ENCODE measurements at regions not wholly inside any gene's neighbourhood (a gene's known extent, or its start where the extent isn't known, plus 50 kb on each side); places are given as distances from the start of the nearest gene placed in this dataset.

DNA sequence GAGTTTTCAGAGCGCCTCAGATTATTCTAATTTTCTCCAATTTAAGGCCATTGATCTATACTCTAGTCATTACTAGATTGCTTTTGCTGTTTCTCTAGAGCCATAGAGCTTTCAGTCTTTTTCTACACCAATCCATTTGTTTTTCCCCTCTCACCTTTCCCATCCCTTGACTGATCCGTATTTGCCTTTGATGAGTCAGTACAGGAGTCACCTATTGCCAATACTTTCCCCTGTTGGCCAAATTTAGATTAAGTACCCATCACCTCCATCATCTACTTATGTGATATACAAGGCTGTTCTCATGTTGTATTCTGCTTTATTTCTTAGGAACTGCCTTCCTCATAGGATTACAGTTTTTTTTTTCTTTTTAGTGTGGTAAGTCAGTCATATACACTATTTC lies 463.2 kb downstream of the KLF12 start:
- Histone ChIP-seq H3K9me3 (no peaks in the 10 kb centered on the region), H3K4me1 (no peaks in the 10 kb centered on the region), H3K27me3 (ENCODE audit: insufficient read depth in 3 of 3, low read length in 2 of 3) (no peaks in the 10 kb centered on the region), H3K36me3 (ENCODE audit: insufficient read depth in 1 of 2, low read depth in 1 of 2) (no peaks in the 10 kb centered on the region), H3K4me3 (no peak overlapping the region), H3K27ac (no peak overlapping the region)
- 93 to 98% (median 94%) methylated on average over 2 of the region's 2 CpGs for WGBS, 3 donors
- no peak for DNase-seq
- intact Hi-C loops (cut with DNase I) = no loop called here
- no peak for ATAC-seq
- TF ChIP-seq, protein P1, sequence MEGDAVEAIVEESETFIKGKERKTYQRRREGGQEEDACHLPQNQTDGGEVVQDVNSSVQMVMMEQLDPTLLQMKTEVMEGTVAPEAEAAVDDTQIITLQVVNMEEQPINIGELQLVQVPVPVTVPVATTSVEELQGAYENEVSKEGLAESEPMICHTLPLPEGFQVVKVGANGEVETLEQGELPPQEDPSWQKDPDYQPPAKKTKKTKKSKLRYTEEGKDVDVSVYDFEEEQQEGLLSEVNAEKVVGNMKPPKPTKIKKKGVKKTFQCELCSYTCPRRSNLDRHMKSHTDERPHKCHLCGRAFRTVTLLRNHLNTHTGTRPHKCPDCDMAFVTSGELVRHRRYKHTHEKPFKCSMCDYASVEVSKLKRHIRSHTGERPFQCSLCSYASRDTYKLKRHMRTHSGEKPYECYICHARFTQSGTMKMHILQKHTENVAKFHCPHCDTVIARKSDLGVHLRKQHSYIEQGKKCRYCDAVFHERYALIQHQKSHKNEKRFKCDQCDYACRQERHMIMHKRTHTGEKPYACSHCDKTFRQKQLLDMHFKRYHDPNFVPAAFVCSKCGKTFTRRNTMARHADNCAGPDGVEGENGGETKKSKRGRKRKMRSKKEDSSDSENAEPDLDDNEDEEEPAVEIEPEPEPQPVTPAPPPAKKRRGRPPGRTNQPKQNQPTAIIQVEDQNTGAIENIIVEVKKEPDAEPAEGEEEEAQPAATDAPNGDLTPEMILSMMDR (IDR thresholded peaks at IDR 0.05) = no peak

DNA sequence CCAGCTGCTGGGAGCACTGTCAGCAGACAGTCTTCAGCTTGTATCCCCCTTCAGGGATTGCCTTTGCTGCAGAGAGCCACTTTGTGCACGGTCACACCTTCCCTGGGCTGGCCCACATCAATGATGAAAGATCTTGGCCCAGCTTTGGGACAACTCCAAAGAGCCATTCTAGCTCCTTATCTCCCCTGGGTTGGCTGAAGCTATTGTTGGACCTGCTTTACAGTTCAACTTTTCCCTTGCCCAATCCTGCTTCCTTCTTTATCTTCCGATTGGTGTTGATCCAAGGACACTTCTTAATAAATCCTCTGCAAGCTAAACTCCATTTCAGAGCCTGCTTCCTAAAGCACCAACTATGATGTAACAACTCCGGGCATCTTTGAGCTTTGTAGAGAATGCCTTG lies 466.4 kb downstream of the KLF12 start:
- TF ChIP-seq, protein P1 (IDR thresholded peaks at IDR 0.05) = no peak
- H3K4me3 ChIP-seq = no peak overlapping the region
- ATAC-seq (no peak), DNase-seq (no peak)
- H3K27me3 ChIP-seq (ENCODE audit: insufficient read depth in 3 of 3, low read length in 2 of 3) = no peaks in the 10 kb centered on the region
- no peak overlapping the region for H3K27ac ChIP-seq
- H3K36me3 ChIP-seq (ENCODE audit: insufficient read depth in 1 of 2, low read depth in 1 of 2) = no peaks in the 10 kb centered on the region
- no peaks in the 10 kb centered on the region for H3K4me1 ChIP-seq
- WGBS, 3 donors = 87 to 93% (median 89%) methylated on average over 3 of the region's 3 CpGs
- no peaks in the 10 kb centered on the region for H3K9me3 ChIP-seq
- intact Hi-C loops (cut with DNase I) = no loop called here

DNA sequence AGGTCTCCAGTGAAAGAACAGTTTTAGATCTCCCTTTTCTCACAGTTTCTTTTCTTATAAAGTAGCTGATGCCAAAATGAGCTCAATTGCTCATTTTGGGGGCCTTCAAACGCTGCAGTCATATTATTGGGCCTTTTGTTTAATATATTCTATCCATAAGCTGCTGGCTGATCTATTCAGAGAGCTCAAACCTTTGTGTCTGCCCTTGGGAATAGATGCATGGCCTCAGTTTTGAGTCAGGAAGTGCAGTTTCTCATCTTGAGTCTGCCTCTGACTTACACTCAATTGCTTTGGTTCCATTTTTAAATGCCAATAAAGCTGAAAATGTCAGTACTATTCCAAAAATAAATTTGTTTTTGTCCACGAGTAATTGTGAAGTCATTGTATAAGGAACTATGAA lies 468.9 kb downstream of the KLF12 start:
- 33 to 42% (median 35%) methylated on average over 2 of the region's 2 CpGs for WGBS, 3 donors

DNA sequence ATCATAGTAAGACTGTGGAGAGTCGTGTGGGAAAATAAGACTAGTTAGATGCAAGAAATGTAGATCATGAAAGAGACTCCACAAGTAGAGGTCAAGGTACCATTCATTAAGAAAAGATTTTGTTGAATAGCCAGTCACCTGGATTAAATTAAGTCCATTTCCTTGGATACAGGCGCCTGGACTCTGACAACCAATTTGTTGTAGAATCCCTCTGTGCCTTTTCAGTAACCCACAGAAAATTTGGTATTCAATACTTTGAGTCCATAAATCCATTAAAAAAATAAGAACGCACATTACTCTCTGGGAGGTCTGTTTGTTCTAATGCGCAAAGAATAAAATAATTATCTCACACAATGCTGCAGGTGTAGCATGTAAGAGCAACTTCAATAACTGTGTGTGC lies 469.4 kb downstream of the KLF12 start:
- H3K27ac ChIP-seq = no peak overlapping the region
- 85 to 87% (median 85%) methylated on average over 4 of the region's 4 CpGs for WGBS, 3 donors
- no peaks in the 10 kb centered on the region for H3K36me3 ChIP-seq (ENCODE audit: insufficient read depth in 1 of 2, low read depth in 1 of 2)
- DNase-seq = no peak
- no peak for ATAC-seq
- H3K4me1 ChIP-seq = no peaks in the 10 kb centered on the region
- intact Hi-C loops (cut with DNase I) = no loop called here
- H3K4me3 ChIP-seq = no peak overlapping the region
- H3K27me3 ChIP-seq (ENCODE audit: insufficient read depth in 3 of 3, low read length in 2 of 3) = no peaks in the 10 kb centered on the region
- H3K9me3 ChIP-seq = no peaks in the 10 kb centered on the region
- TF ChIP-seq, protein P1 (IDR thresholded peaks at IDR 0.05) = no peak

More for the DNA sequence above, 468.9 kb downstream of the KLF12 start:
- no peak overlapping the region for H3K27ac ChIP-seq
- H3K4me3 ChIP-seq = no peak overlapping the region
- H3K4me1 ChIP-seq = no peaks in the 10 kb centered on the region
- no peak for ATAC-seq
- TF ChIP-seq, protein P1 (IDR thresholded peaks at IDR 0.05) = no peak
- no peak for DNase-seq
- no peaks in the 10 kb centered on the region for H3K27me3 ChIP-seq (ENCODE audit: insufficient read depth in 3 of 3, low read length in 2 of 3)
- H3K9me3 ChIP-seq = no peaks in the 10 kb centered on the region
- intact Hi-C loops (cut with DNase I) = no loop called here
- no peaks in the 10 kb centered on the region for H3K36me3 ChIP-seq (ENCODE audit: insufficient read depth in 1 of 2, low read depth in 1 of 2)

DNA sequence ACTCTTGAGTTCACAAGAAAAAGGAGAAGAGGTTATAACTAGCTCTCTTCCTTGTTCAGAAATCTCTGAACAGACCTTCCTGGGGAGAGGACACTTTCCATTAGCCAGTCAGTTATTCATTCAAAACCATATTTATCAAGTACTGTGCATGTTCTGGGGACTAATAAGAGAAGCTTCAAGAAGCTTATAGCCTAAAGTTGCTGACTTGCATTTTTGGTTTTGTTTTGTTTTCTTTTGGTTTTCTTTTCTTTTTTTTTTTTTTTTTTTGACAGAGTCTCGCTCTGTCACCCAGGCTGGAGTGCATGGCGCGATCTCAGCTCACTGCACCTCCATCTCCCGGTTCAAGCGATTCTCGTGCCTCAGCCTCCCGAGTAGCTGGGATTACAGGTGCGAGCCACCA lies 471.4 kb downstream of the KLF12 start:
- intact Hi-C loops (cut with DNase I) = no loop called here
- Histone ChIP-seq H3K9me3 (no peaks in the 10 kb centered on the region), H3K4me3 (no peak overlapping the region), H3K36me3 (ENCODE audit: insufficient read depth in 1 of 2, low read depth in 1 of 2) (no peaks in the 10 kb centered on the region), H3K27me3 (ENCODE audit: insufficient read depth in 3 of 3, low read length in 2 of 3) (no peaks in the 10 kb centered on the region), H3K4me1 (no peaks in the 10 kb centered on the region), H3K27ac (no peak overlapping the region)
- WGBS, 3 donors = 96 to 99% (median 98%) methylated on average over 8 of the region's 8 CpGs
- no peak for ATAC-seq
- TF ChIP-seq, protein P1 (IDR thresholded peaks at IDR 0.05) = no peak
- no peak for DNase-seq
